Left lung (tissue), 4 donors: ENCODE measurements at regions not wholly inside any gene's neighbourhood (a gene's known extent, or its start where the extent isn't known, plus 50 kb on each side); places are given as distances from the start of the nearest gene placed in this dataset.
"Not testable (repeated sequence)": the region's sequence is repeated elsewhere in the genome, so short reads cannot be mapped to it uniquely, and the experiment has no call there.

Experiments used
- ATAC-seq: fragments of 200-7000 bp; cut with Tn5 transposase; one replicate; pipeline ENCODE4 v1.9.1; 2020; ENCODE audit warnings: moderate library complexity
- DNase-seq, 4 donors: peaks; one replicate each; pipeline ENCODE4 v3.0.0-alpha.2; 2013 to 2020
- H3K27ac ChIP-seq, 2 donors: fragments of 200-600 bp; sonication (generic) in 1 of 2; one replicate each; pipeline versions ENCODE4 v1.5.0 to v1.8.0; 2020 to 2021
- H3K27me3 ChIP-seq, 2 donors: fragments of 200-600 bp; sonication (generic) in 1 of 2; one replicate each; pipeline versions ENCODE4 v1.5.0 to v1.8.0; 2020 to 2021
- H3K36me3 ChIP-seq, 2 donors: fragments of 200-600 bp; sonication (generic) in 1 of 2; one replicate each; pipeline versions ENCODE4 v1.5.0 to v1.8.0; 2020 to 2021
- H3K4me1 ChIP-seq, 2 donors: fragments of 200-600 bp; one replicate each; pipeline ENCODE4 v1.8.0; 2021
- H3K4me3 ChIP-seq, 2 donors: fragments of 200-600 bp; sonication (generic) in 1 of 2; one replicate each; pipeline versions ENCODE4 v1.5.0 to v1.8.0; 2020 to 2021; ENCODE audit warnings: mild to moderate bottlenecking in 1 of 2
- H3K9me3 ChIP-seq, 2 donors: fragments of 200-600 bp; sonication (generic) in 1 of 2; one replicate each; pipeline versions ENCODE4 v1.5.0 to v1.8.0; 2020 to 2021
- CTCF ChIP-seq, 2 donors: fragments of 200-600 bp; sonication (generic) in 1 of 2; IDR thresholded peaks; one replicate each; pipeline versions ENCODE4 v1.5.0 to v1.8.0; 2021; ENCODE audit warnings: antibody characterized with exemption in 2 of 2
- intact Hi-C, 2 donors: fragments of 100-400 bp; cut with DNase I; formaldehyde crosslinking; loops; one replicate each; pipeline versions ENCODE4 v1.11.2 to v1.14.2; 2022
- donor health status: DM: no; HTN: yes; CAD: no.
- donor health status: DM: no; HTN: no; CAD: no.

- no peak for ATAC-seq
- no peak for TF ChIP-seq CTCF (IDR thresholded peaks at IDR 0.05)
- no peaks in the 10 kb centered on the region for H3K27me3 ChIP-seq
- no peak overlapping the region for H3K4me3 ChIP-seq
- intact Hi-C loops: no loop called here
- H3K36me3 ChIP-seq: no peaks in the 10 kb centered on the region
- no peak overlapping the region for H3K27ac ChIP-seq
- DNase-seq: no peak
- no peaks in the 10 kb centered on the region for H3K4me1 ChIP-seq
- H3K9me3 ChIP-seq: peaks cover 0 to 4% of the 10 kb centered on the region in 2 donors
Measured at GRCh38 chr5:167296661-167297060, 994.8 kb upstream of the WWC1 start.

- H3K9me3 ChIP-seq, H3K36me3 ChIP-seq, DNase-seq, ATAC-seq, H3K27ac ChIP-seq, H3K4me1 ChIP-seq, H3K27me3 ChIP-seq, H3K4me3 ChIP-seq, intact Hi-C loops: not testable (repeated sequence)
Measured at GRCh38 chr5:167299861-167300260, 991.6 kb upstream of the WWC1 start.

GRCh38 chr5:167303582-167303981 lies 987.9 kb upstream of the WWC1 start:
- Histone ChIP-seq H3K9me3 (no peaks in the 10 kb centered on the region), H3K36me3 (no peaks in the 10 kb centered on the region), H3K4me1 (no peaks in the 10 kb centered on the region), H3K27ac (no peak overlapping the region), H3K4me3 (no peak overlapping the region), H3K27me3 (no peaks in the 10 kb centered on the region)
- intact Hi-C loops: no loop called here
- no peak for TF ChIP-seq CTCF (IDR thresholded peaks at IDR 0.05)
- DNase-seq (no peak), ATAC-seq (no peak)

GRCh38 chr5:167304834-167305469 lies 986.5 kb upstream of the WWC1 start:
- H3K27ac ChIP-seq: no peak overlapping the region
- no peak overlapping the region for H3K4me3 ChIP-seq
- no peaks in the 10 kb centered on the region for H3K36me3 ChIP-seq
- H3K4me1 ChIP-seq: no peaks in the 10 kb centered on the region
- TF ChIP-seq CTCF (IDR thresholded peaks at IDR 0.05): no peak
- no peak for DNase-seq
- intact Hi-C loops: no loop called here
- no peak for ATAC-seq
- H3K9me3 ChIP-seq: no peaks in the 10 kb centered on the region
- no peaks in the 10 kb centered on the region for H3K27me3 ChIP-seq

- Histone ChIP-seq H3K9me3 (no peaks in the 10 kb centered on the region), H3K27me3 (no peaks in the 10 kb centered on the region), H3K4me1 (no peaks in the 10 kb centered on the region), H3K27ac (no peak overlapping the region), H3K4me3 (no peak overlapping the region), H3K36me3 (no peaks in the 10 kb centered on the region)
- DNase-seq: no peak
- intact Hi-C loops: no loop called here
- no peak for TF ChIP-seq CTCF (IDR thresholded peaks at IDR 0.05)
- ATAC-seq: no peak
Measured at GRCh38 chr5:167305591-167306213, 985.7 kb upstream of the WWC1 start.

- intact Hi-C loops: no loop called here
- Histone ChIP-seq H3K27me3 (no peaks in the 10 kb centered on the region), H3K4me3 (no peak overlapping the region), H3K36me3 (no peaks in the 10 kb centered on the region), H3K27ac (no peak overlapping the region), H3K9me3 (no peaks in the 10 kb centered on the region), H3K4me1 (no peaks in the 10 kb centered on the region)
- DNase-seq (no peak), ATAC-seq (no peak)
- TF ChIP-seq CTCF (IDR thresholded peaks at IDR 0.05): no peak
Measured at GRCh38 chr5:167307042-167307441, 984.4 kb upstream of the WWC1 start.
